Astrocyte (in vitro differentiated cells and primary cell): ENCODE measurements at regions not wholly inside any gene's neighbourhood (a gene's known extent, or its start where the extent isn't known, plus 50 kb on each side); places are given as distances from the start of the nearest gene placed in this dataset.

ENCODE experiments used
- DNase-seq: peaks from one replicate; pipeline ENCODE4 v3.0.0-alpha.2; 2010; ENCODE audit warnings: low read depth
- FAIRE-seq: peaks from 2 replicates; lab custom pipeline; 2011; peaks lifted over from hg19 to GRCh38; lab: Jason Lieb, UNC
- H2AFZ ChIP-seq: 2 replicates; pipeline ENCODE4 v1.6.0; 2012; ENCODE audit warnings: low read depth, low read length, inconsistent platforms
- H3K27ac ChIP-seq: 2 replicates; pipeline ENCODE4 v1.5.1; 2011; ENCODE audit warnings: low read depth, low read length, inconsistent platforms
- H3K27me3 ChIP-seq: 2 replicates; pipeline ENCODE4 v1.6.0; 2011; ENCODE audit warnings: low read length, inconsistent platforms; ENCODE audit not compliant: insufficient read depth
- H3K36me3 ChIP-seq: 2 replicates; pipeline ENCODE4 v1.5.1; 2011; ENCODE audit warnings: low read length, inconsistent platforms; ENCODE audit not compliant: insufficient read depth
- H3K4me1 ChIP-seq: 2 replicates; pipeline ENCODE4 v1.5.1; 2011; ENCODE audit warnings: low read length, inconsistent platforms; ENCODE audit not compliant: insufficient read depth
- H3K4me2 ChIP-seq: 2 replicates; pipeline ENCODE4 v1.6.0; 2012; ENCODE audit warnings: low read length, inconsistent platforms
- H3K4me3 ChIP-seq: 2 replicates; pipeline ENCODE4 v1.5.1; 2011; ENCODE audit warnings: low read depth, mild to moderate bottlenecking, low read length, inconsistent platforms; ENCODE audit not compliant: insufficient read depth
- H3K79me2 ChIP-seq: 2 replicates; pipeline ENCODE4 v1.6.0; 2012; ENCODE audit warnings: mild to moderate bottlenecking, low read length, inconsistent platforms; ENCODE audit not compliant: insufficient read depth
- H3K9ac ChIP-seq: 2 replicates; pipeline ENCODE4 v1.6.0; 2012; ENCODE audit warnings: mild to moderate bottlenecking, low read length, inconsistent platforms
- H3K9me3 ChIP-seq: 2 replicates; pipeline ENCODE4 v1.5.1; 2012; ENCODE audit warnings: low read depth, mild to moderate bottlenecking, low read length, inconsistent platforms; ENCODE audit not compliant: insufficient read depth
- H4K20me1 ChIP-seq: 2 replicates; pipeline ENCODE4 v1.6.0; 2012; ENCODE audit warnings: low read length, inconsistent platforms; ENCODE audit not compliant: insufficient read depth
- H3K27ac Mint-ChIP-seq: one replicate; pipeline ENCODE4 v1.8.0; 2021; ENCODE audit warnings: mild to moderate bottlenecking, mixed read lengths; ENCODE audit not compliant: unreplicated experiment
- H3K27me3 Mint-ChIP-seq: one replicate; pipeline ENCODE4 v1.8.0; 2021; ENCODE audit warnings: low read depth, mixed read lengths; ENCODE audit not compliant: unreplicated experiment
- H3K36me3 Mint-ChIP-seq: one replicate; pipeline ENCODE4 v1.8.0; 2021; ENCODE audit warnings: low read depth, mixed read lengths; ENCODE audit not compliant: unreplicated experiment
- H3K4me1 Mint-ChIP-seq: one replicate; pipeline ENCODE4 v1.8.0; 2021; ENCODE audit warnings: low read depth, mixed read lengths; ENCODE audit not compliant: unreplicated experiment
- H3K4me3 Mint-ChIP-seq: one replicate; pipeline ENCODE4 v1.8.0; 2021; ENCODE audit warnings: mild to moderate bottlenecking, moderate library complexity, mixed read lengths; ENCODE audit not compliant: unreplicated experiment
- H3K9me3 Mint-ChIP-seq: one replicate; pipeline ENCODE4 v1.8.0; 2021; ENCODE audit warnings: mild to moderate bottlenecking, mixed read lengths; ENCODE audit not compliant: unreplicated experiment
- EZH2 ChIP-seq: IDR thresholded peaks from 2 replicates; pipeline ENCODE4 v1.6.1; 2012; ENCODE audit warnings: mild to moderate bottlenecking, low read length, inconsistent platforms; ENCODE audit not compliant: insufficient read depth
- TF ChIP-seq, protein P1 (sequence below): IDR thresholded peaks from 2 replicates; pipeline ENCODE4 v1.5.1; 2011; ENCODE audit warnings: low read depth, mild to moderate bottlenecking, inconsistent platforms, low read length, moderate library complexity; ENCODE audit not compliant: insufficient read depth

DNA sequence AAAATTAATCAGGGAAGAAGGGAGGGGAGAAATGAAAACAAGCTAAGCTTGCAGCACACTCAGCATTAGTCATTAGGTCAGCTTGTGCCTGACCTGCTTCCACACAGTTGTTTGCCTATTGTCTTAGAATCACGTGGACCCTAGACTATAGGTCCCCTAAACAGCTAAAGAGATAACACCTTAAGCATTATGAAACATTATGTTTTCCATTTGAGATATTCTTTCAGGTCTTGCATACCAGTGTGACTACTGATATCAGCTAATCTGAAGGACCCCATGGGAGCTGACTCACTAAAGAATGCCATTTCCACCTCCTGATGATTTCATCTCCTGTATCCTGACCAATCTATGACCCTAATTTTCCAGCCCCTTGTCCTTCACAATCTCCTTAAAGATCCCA lies 154.1 kb upstream of the FUT8 start:
- Histone ChIP-seq H2AFZ (no peak overlapping the region), H3K27me3 (no peaks in the 10 kb centered on the region), H3K9me3 (no peaks in the 10 kb centered on the region), H4K20me1 (no peaks in the 10 kb centered on the region), H3K4me3 (no peak overlapping the region), H3K4me2 (peak overlapping the region; percentile 51), H3K79me2 (no peaks in the 10 kb centered on the region), H3K27ac (peak overlapping the region; percentile 66), H3K4me1 (peaks cover 43% of the 10 kb centered on the region), H3K36me3 (no peaks in the 10 kb centered on the region), H3K9ac (no peak overlapping the region)
- Mint-ChIP-seq H3K27ac (no peak overlapping the region), H3K36me3 (no peaks in the 10 kb centered on the region), H3K27me3 (no peaks in the 10 kb centered on the region), H3K4me3 (no peak overlapping the region), H3K9me3 (peaks cover 4% of the 10 kb centered on the region), H3K4me1 (peaks cover 25% of the 10 kb centered on the region)
- TF ChIP-seq EZH2: no peak
- TF ChIP-seq, protein P1, sequence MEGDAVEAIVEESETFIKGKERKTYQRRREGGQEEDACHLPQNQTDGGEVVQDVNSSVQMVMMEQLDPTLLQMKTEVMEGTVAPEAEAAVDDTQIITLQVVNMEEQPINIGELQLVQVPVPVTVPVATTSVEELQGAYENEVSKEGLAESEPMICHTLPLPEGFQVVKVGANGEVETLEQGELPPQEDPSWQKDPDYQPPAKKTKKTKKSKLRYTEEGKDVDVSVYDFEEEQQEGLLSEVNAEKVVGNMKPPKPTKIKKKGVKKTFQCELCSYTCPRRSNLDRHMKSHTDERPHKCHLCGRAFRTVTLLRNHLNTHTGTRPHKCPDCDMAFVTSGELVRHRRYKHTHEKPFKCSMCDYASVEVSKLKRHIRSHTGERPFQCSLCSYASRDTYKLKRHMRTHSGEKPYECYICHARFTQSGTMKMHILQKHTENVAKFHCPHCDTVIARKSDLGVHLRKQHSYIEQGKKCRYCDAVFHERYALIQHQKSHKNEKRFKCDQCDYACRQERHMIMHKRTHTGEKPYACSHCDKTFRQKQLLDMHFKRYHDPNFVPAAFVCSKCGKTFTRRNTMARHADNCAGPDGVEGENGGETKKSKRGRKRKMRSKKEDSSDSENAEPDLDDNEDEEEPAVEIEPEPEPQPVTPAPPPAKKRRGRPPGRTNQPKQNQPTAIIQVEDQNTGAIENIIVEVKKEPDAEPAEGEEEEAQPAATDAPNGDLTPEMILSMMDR: no peak
- DNase-seq (peak; percentile 84), FAIRE-seq (peak; percentile 29)

DNA sequence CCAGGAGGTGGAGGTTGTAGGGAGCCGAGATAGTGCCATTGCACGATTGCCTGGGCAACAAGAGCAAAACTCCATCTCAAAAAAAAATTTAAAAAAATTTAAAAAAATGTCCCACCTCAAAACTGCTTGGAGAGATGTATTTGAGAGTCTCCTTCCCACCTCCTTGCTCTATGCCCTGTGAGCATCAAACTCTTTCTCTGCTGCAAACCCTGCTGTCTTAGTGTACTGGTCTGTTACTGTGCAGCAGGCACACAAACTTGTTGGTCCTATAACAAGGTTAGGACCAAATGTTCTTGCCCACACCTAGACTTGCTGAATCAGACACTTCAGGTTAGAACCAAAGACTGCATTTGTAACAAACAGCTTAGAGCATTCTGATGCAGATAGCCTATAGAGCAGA lies 153.5 kb upstream of the FUT8 start:
- no peaks in the 10 kb centered on the region for H3K9me3 ChIP-seq
- H2AFZ ChIP-seq: no peak overlapping the region
- no peaks in the 10 kb centered on the region for H3K79me2 ChIP-seq
- H3K27me3 Mint-ChIP-seq: no peaks in the 10 kb centered on the region
- H3K27ac Mint-ChIP-seq: no peak overlapping the region
- no peak overlapping the region for H3K4me2 ChIP-seq
- DNase-seq: no peak
- H3K27ac ChIP-seq: peak overlapping the region; percentile 57
- no peak overlapping the region for H3K9ac ChIP-seq
- TF ChIP-seq, protein P1: no peak
- TF ChIP-seq EZH2: no peak
- H3K36me3 Mint-ChIP-seq: no peaks in the 10 kb centered on the region
- no peaks in the 10 kb centered on the region for H3K27me3 ChIP-seq
- no peak for FAIRE-seq
- peaks cover 4% of the 10 kb centered on the region for H3K9me3 Mint-ChIP-seq
- H3K36me3 ChIP-seq: no peaks in the 10 kb centered on the region
- peaks cover 43% of the 10 kb centered on the region for H3K4me1 ChIP-seq
- H4K20me1 ChIP-seq: no peaks in the 10 kb centered on the region
- no peak overlapping the region for H3K4me3 Mint-ChIP-seq
- peaks cover 25% of the 10 kb centered on the region for H3K4me1 Mint-ChIP-seq
- no peak overlapping the region for H3K4me3 ChIP-seq

DNA sequence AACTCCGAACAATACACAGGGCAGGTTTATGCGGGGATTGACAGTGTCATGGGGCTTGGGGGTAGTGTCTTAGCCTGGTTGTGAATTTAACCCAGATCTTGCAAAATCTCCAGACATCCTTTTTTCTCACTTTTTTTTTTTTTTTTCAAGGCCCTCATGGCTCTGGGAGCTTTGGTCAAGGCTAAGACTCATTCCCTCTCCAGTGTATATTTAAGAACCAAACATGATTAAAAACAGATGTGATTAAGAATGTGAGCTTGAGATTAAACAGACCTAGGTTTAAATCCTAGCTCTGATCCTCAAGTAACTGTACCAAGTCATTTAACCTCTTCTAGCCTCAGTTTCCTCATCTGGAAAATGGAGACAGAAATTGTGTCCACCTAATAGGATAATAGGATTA lies 151.7 kb upstream of the FUT8 start:
- TF ChIP-seq EZH2: no peak
- TF ChIP-seq, protein P1: no peak
- H3K27ac Mint-ChIP-seq: no peak overlapping the region
- H3K4me1 ChIP-seq: peaks cover 31% of the 10 kb centered on the region
- no peak overlapping the region for H2AFZ ChIP-seq
- H3K9me3 Mint-ChIP-seq: peaks cover 4% of the 10 kb centered on the region
- no peak overlapping the region for H3K4me3 Mint-ChIP-seq
- FAIRE-seq (no peak), DNase-seq (peak; percentile 70)
- no peak overlapping the region for H3K4me3 ChIP-seq
- no peaks in the 10 kb centered on the region for H3K79me2 ChIP-seq
- peaks cover 15% of the 10 kb centered on the region for H3K4me1 Mint-ChIP-seq
- no peak overlapping the region for H3K4me2 ChIP-seq
- H3K36me3 Mint-ChIP-seq: no peaks in the 10 kb centered on the region
- no peaks in the 10 kb centered on the region for H3K9me3 ChIP-seq
- no peak overlapping the region for H3K27ac ChIP-seq
- H3K9ac ChIP-seq: no peak overlapping the region
- no peaks in the 10 kb centered on the region for H3K27me3 ChIP-seq
- no peaks in the 10 kb centered on the region for H4K20me1 ChIP-seq
- H3K27me3 Mint-ChIP-seq: no peaks in the 10 kb centered on the region
- H3K36me3 ChIP-seq: no peaks in the 10 kb centered on the region
